ENCODE measurements at regions not wholly inside any gene's neighbourhood (a gene's known extent, or its start where the extent isn't known, plus 50 kb on each side); places are given as distances from the start of the nearest gene placed in this dataset.
A peak's percentile ranks its signal among the peaks of the same experiment; 100 is the strongest.

- WGBS, 2 experiments (ENCODE audit: insufficient coverage in 2 of 2): 22 to 26% methylated on average over 39 to 41 of the region's 42 CpGs
- H3K27ac ChIP-seq (ENCODE audit: low read depth, low read length, severe bottlenecking): no peak overlapping the region
These were observed 230.7 kb upstream of the BTBD3 start for GRCh38 chr20:11686820-11687543.

GRCh38 chr20:11687546-11688292 is 230.0 kb upstream of the BTBD3 start:
- Histone ChIP-seq H3K4me3 (ENCODE audit: extremely low read depth, insufficient read depth, low read length, poor library complexity, severe bottlenecking) (no peak overlapping the region), H3K36me3 (ENCODE audit: control insufficient read depth, insufficient read depth, low read length) (no peaks in the 10 kb centered on the region)
- WGBS, 2 experiments (ENCODE audit: insufficient coverage in 2 of 2): 86 to 96% methylated on average over 2 to 4 of the region's 7 CpGs

More at GRCh38 chr20:11686820-11687543, 230.7 kb upstream of the BTBD3 start:
- no peaks in the 10 kb centered on the region for H3K4me1 ChIP-seq (ENCODE audit: control insufficient read depth, insufficient read depth, low read length, poor library complexity, severe bottlenecking)
- peak overlapping the region; percentile 20 for H3K4me3 ChIP-seq (ENCODE audit: extremely low read depth, insufficient read depth, low read length, poor library complexity, severe bottlenecking)
- no peaks in the 10 kb centered on the region for H3K36me3 ChIP-seq (ENCODE audit: control insufficient read depth, insufficient read depth, low read length)
- H3K9me3 ChIP-seq (ENCODE audit: control insufficient read depth, low read length): no peaks in the 10 kb centered on the region

GRCh38 chr20:11689262-11689661 is 228.4 kb upstream of the BTBD3 start:
- Histone ChIP-seq H3K27ac (ENCODE audit: low read depth, low read length, severe bottlenecking) (no peak overlapping the region), H3K36me3 (ENCODE audit: control insufficient read depth, insufficient read depth, low read length) (no peaks in the 10 kb centered on the region), H3K9me3 (ENCODE audit: control insufficient read depth, low read length) (no peaks in the 10 kb centered on the region), H3K4me3 (ENCODE audit: extremely low read depth, insufficient read depth, low read length, poor library complexity, severe bottlenecking) (no peak overlapping the region), H3K4me1 (ENCODE audit: control insufficient read depth, insufficient read depth, low read length, poor library complexity, severe bottlenecking) (no peaks in the 10 kb centered on the region)
- 76 to 87% methylated on average over 2 of the region's 2 CpGs for WGBS, 2 experiments (ENCODE audit: insufficient coverage in 2 of 2)

More at GRCh38 chr20:11687546-11688292, 230.0 kb upstream of the BTBD3 start:
- H3K4me1 ChIP-seq (ENCODE audit: control insufficient read depth, insufficient read depth, low read length, poor library complexity, severe bottlenecking): no peaks in the 10 kb centered on the region
- H3K27ac ChIP-seq (ENCODE audit: low read depth, low read length, severe bottlenecking): no peak overlapping the region
- H3K9me3 ChIP-seq (ENCODE audit: control insufficient read depth, low read length): no peaks in the 10 kb centered on the region

- Histone ChIP-seq H3K4me1 (ENCODE audit: control insufficient read depth, insufficient read depth, low read length, poor library complexity, severe bottlenecking) (no peaks in the 10 kb centered on the region), H3K9me3 (ENCODE audit: control insufficient read depth, low read length) (no peaks in the 10 kb centered on the region)
- WGBS, 2 experiments (ENCODE audit: insufficient coverage in 2 of 2): 80 to 100% methylated on average over 1 of the region's 3 CpGs
These were observed 225.9 kb upstream of the BTBD3 start for GRCh38 chr20:11691766-11692165.

GRCh38 chr20:11692567-11692966 is 225.1 kb upstream of the BTBD3 start:
- H3K4me1 ChIP-seq (ENCODE audit: control insufficient read depth, insufficient read depth, low read length, poor library complexity, severe bottlenecking): no peaks in the 10 kb centered on the region
- 92 to 96% methylated on average over 2 of the region's 2 CpGs for WGBS, 2 experiments (ENCODE audit: insufficient coverage in 2 of 2)
- H3K36me3 ChIP-seq (ENCODE audit: control insufficient read depth, insufficient read depth, low read length): no peaks in the 10 kb centered on the region
- H3K9me3 ChIP-seq (ENCODE audit: control insufficient read depth, low read length): no peaks in the 10 kb centered on the region
- no peak overlapping the region for H3K4me3 ChIP-seq (ENCODE audit: extremely low read depth, insufficient read depth, low read length, poor library complexity, severe bottlenecking)
- no peak overlapping the region for H3K27ac ChIP-seq (ENCODE audit: low read depth, low read length, severe bottlenecking)

More at GRCh38 chr20:11691766-11692165, 225.9 kb upstream of the BTBD3 start:
- no peak overlapping the region for H3K4me3 ChIP-seq (ENCODE audit: extremely low read depth, insufficient read depth, low read length, poor library complexity, severe bottlenecking)
- H3K27ac ChIP-seq (ENCODE audit: low read depth, low read length, severe bottlenecking): no peak overlapping the region
- no peaks in the 10 kb centered on the region for H3K36me3 ChIP-seq (ENCODE audit: control insufficient read depth, insufficient read depth, low read length)

- H3K4me1 ChIP-seq (ENCODE audit: control insufficient read depth, insufficient read depth, low read length, poor library complexity, severe bottlenecking): no peaks in the 10 kb centered on the region
- no peak overlapping the region for H3K27ac ChIP-seq (ENCODE audit: low read depth, low read length, severe bottlenecking)
- no peaks in the 10 kb centered on the region for H3K9me3 ChIP-seq (ENCODE audit: control insufficient read depth, low read length)
- no peak overlapping the region for H3K4me3 ChIP-seq (ENCODE audit: extremely low read depth, insufficient read depth, low read length, poor library complexity, severe bottlenecking)
- H3K36me3 ChIP-seq (ENCODE audit: control insufficient read depth, insufficient read depth, low read length): no peaks in the 10 kb centered on the region
- WGBS, 2 experiments (ENCODE audit: insufficient coverage in 2 of 2): 86 to 95% methylated on average over 3 to 4 of the region's 5 CpGs
These were observed 223.2 kb upstream of the BTBD3 start for GRCh38 chr20:11694467-11694866.

- no peak overlapping the region for H3K4me3 ChIP-seq (ENCODE audit: extremely low read depth, insufficient read depth, low read length, poor library complexity, severe bottlenecking)
- WGBS, 2 experiments (ENCODE audit: insufficient coverage in 2 of 2): no CpG with 5 or more reads among the region's 3 CpGs
- H3K9me3 ChIP-seq (ENCODE audit: control insufficient read depth, low read length): no peaks in the 10 kb centered on the region
- no peaks in the 10 kb centered on the region for H3K4me1 ChIP-seq (ENCODE audit: control insufficient read depth, insufficient read depth, low read length, poor library complexity, severe bottlenecking)
- no peaks in the 10 kb centered on the region for H3K36me3 ChIP-seq (ENCODE audit: control insufficient read depth, insufficient read depth, low read length)
- H3K27ac ChIP-seq (ENCODE audit: low read depth, low read length, severe bottlenecking): no peak overlapping the region
These were observed 220.6 kb upstream of the BTBD3 start for GRCh38 chr20:11697055-11697454.

GRCh38 chr20:11697646-11698045 is 220.0 kb upstream of the BTBD3 start:
- 100% methylated on average over 1 of the region's 1 CpG; no CpG with 5 or more reads in 1 of the 2 experiments for WGBS, 2 experiments (ENCODE audit: insufficient coverage in 2 of 2)
- no peak overlapping the region for H3K27ac ChIP-seq (ENCODE audit: low read depth, low read length, severe bottlenecking)

GRCh38 chr20:11698124-11698523 is 219.6 kb upstream of the BTBD3 start:
- Histone ChIP-seq H3K27ac (ENCODE audit: low read depth, low read length, severe bottlenecking) (no peak overlapping the region), H3K4me1 (ENCODE audit: control insufficient read depth, insufficient read depth, low read length, poor library complexity, severe bottlenecking) (no peaks in the 10 kb centered on the region), H3K36me3 (ENCODE audit: control insufficient read depth, insufficient read depth, low read length) (no peaks in the 10 kb centered on the region), H3K9me3 (ENCODE audit: control insufficient read depth, low read length) (no peaks in the 10 kb centered on the region), H3K4me3 (ENCODE audit: extremely low read depth, insufficient read depth, low read length, poor library complexity, severe bottlenecking) (no peak overlapping the region)

More at GRCh38 chr20:11697646-11698045, 220.0 kb upstream of the BTBD3 start:
- no peaks in the 10 kb centered on the region for H3K9me3 ChIP-seq (ENCODE audit: control insufficient read depth, low read length)
- H3K4me1 ChIP-seq (ENCODE audit: control insufficient read depth, insufficient read depth, low read length, poor library complexity, severe bottlenecking): no peaks in the 10 kb centered on the region
- H3K4me3 ChIP-seq (ENCODE audit: extremely low read depth, insufficient read depth, low read length, poor library complexity, severe bottlenecking): no peak overlapping the region
- H3K36me3 ChIP-seq (ENCODE audit: control insufficient read depth, insufficient read depth, low read length): no peaks in the 10 kb centered on the region

- Histone ChIP-seq H3K4me3 (ENCODE audit: extremely low read depth, insufficient read depth, low read length, poor library complexity, severe bottlenecking) (no peak overlapping the region), H3K27ac (ENCODE audit: low read depth, low read length, severe bottlenecking) (no peak overlapping the region), H3K36me3 (ENCODE audit: control insufficient read depth, insufficient read depth, low read length) (no peaks in the 10 kb centered on the region), H3K4me1 (ENCODE audit: control insufficient read depth, insufficient read depth, low read length, poor library complexity, severe bottlenecking) (no peaks in the 10 kb centered on the region), H3K9me3 (ENCODE audit: control insufficient read depth, low read length) (no peaks in the 10 kb centered on the region)
- 88 to 90% methylated on average over 3 to 4 of the region's 5 CpGs for WGBS, 2 experiments (ENCODE audit: insufficient coverage in 2 of 2)
These were observed 216.9 kb upstream of the BTBD3 start for GRCh38 chr20:11700831-11701230.

Data from mesodermal cell (in vitro differentiated cells).